CD14-positive monocyte (primary cell): ENCODE measurements at regions not wholly inside any gene's neighbourhood (a gene's known extent, or its start where the extent isn't known, plus 50 kb on each side); places are given as distances from the start of the nearest gene placed in this dataset.
"Not testable (repeated sequence)": the region's sequence is repeated elsewhere in the genome, so short reads cannot be mapped to it uniquely, and the experiment has no call there.

Experiments used
- DNase-seq, 3 donors: peaks; one replicate each; pipeline ENCODE4 v3.0.0-alpha.2; 2011 to 2022
- H2AFZ ChIP-seq: 2 replicates; pipeline ENCODE4 v1.6.0; 2012; ENCODE audit warnings: mild to moderate bottlenecking, low read depth, low read length, inconsistent platforms; ENCODE audit not compliant: insufficient read depth, poor library complexity, severe bottlenecking
- H3K27ac ChIP-seq, 2 donors: 1 replicate in 1 of 2; 2 replicates in 1 of 2; pipeline ENCODE4 v1.5.1; 2012 to 2013; ENCODE audit warnings: low read length in 2 of 2, control low read depth in 1 of 2, inconsistent platforms in 1 of 2, low read depth in 1 of 2, mild to moderate bottlenecking in 1 of 2
- H3K27me3 ChIP-seq, 2 donors: one replicate each; pipeline versions ENCODE4 v1.6.0 to v1.6.1; 2011 to 2013; ENCODE audit warnings: low read length in 2 of 2; ENCODE audit not compliant: control insufficient read depth in 2 of 2, insufficient read depth in 2 of 2
- H3K36me3 ChIP-seq, 2 donors: replicated peaks in 1 of 2; 1 replicate in 1 of 2; 2 replicates in 1 of 2; pipeline versions ENCODE4 v1.5.1 to v1.6.1; 2012 to 2013; ENCODE audit warnings: low read length in 2 of 2, control low read depth in 1 of 2, inconsistent platforms in 1 of 2, mild to moderate bottlenecking in 1 of 2; ENCODE audit not compliant: insufficient read depth in 2 of 2, control insufficient read depth in 1 of 2
- H3K4me1 ChIP-seq, 2 donors: 1 replicate in 1 of 2; 2 replicates in 1 of 2; pipeline versions ENCODE4 v1.5.1 to v1.6.1; 2012 to 2013; ENCODE audit warnings: low read length in 2 of 2, control low read depth in 1 of 2, inconsistent platforms in 1 of 2, mild to moderate bottlenecking in 1 of 2, moderate library complexity in 1 of 2; ENCODE audit not compliant: insufficient read depth in 2 of 2, control insufficient read depth in 1 of 2
- H3K4me2 ChIP-seq: replicated peaks from 2 replicates; pipeline ENCODE3; 2012; ENCODE audit warnings: low read length, moderate library complexity, mild to moderate bottlenecking; ENCODE audit not compliant: poor library complexity, severe bottlenecking; ENCODE audit errors: extremely low read depth
- H3K4me3 ChIP-seq, 3 experiments: fragments of 200-600 bp in 1 of 3; sonication (generic) in 1 of 3; replicated peaks in 1 of 3; 1 replicate in 2 of 3; 2 replicates in 1 of 3; pipeline ENCODE4 v1.5.1; 2011 to 2013; ENCODE audit warnings: low read length in 3 of 3, mild to moderate bottlenecking in 3 of 3, control low read depth in 2 of 3, low read depth in 2 of 3, inconsistent platforms in 1 of 3, moderate library complexity in 1 of 3
- H3K79me2 ChIP-seq: 2 replicates; pipeline ENCODE4 v1.6.0; 2012; ENCODE audit warnings: mild to moderate bottlenecking, control low read depth, inconsistent platforms, low read length, moderate library complexity; ENCODE audit not compliant: insufficient read depth
- H3K9ac ChIP-seq: 2 replicates; pipeline ENCODE4 v1.6.0; 2017; ENCODE audit warnings: low read length, mild to moderate bottlenecking; ENCODE audit not compliant: insufficient read depth, poor library complexity, severe bottlenecking
- H3K9me3 ChIP-seq, 2 donors: replicated peaks in 1 of 2; 1 replicate in 1 of 2; 2 replicates in 1 of 2; pipeline versions ENCODE4 v1.5.1 to v1.6.1; 2012 to 2013; ENCODE audit warnings: low read length in 2 of 2, control low read depth in 1 of 2; ENCODE audit not compliant: control insufficient read depth in 1 of 2, insufficient read depth in 1 of 2
- H4K20me1 ChIP-seq: 2 replicates; pipeline ENCODE4 v1.6.0; 2012; ENCODE audit warnings: mild to moderate bottlenecking, low read length, control low read depth, moderate library complexity; ENCODE audit not compliant: insufficient read depth
- H3K27ac Mint-ChIP-seq, 7 donors: one replicate each; pipeline ENCODE4 v1.8.0; 2020; ENCODE audit warnings: mild to moderate bottlenecking in 7 of 7, mixed read lengths in 7 of 7, moderate library complexity in 6 of 7, inconsistent platforms in 2 of 7
- H3K27me3 Mint-ChIP-seq, 3 donors: one replicate each; pipeline ENCODE4 v1.8.0; 2021 to 2022; ENCODE audit warnings: low read depth in 3 of 3, mild to moderate bottlenecking in 3 of 3, mixed read lengths in 3 of 3, moderate library complexity in 3 of 3, inconsistent platforms in 1 of 3
- H3K36me3 Mint-ChIP-seq, 2 donors: one replicate each; pipeline ENCODE4 v1.8.0; 2020; ENCODE audit warnings: mixed read lengths in 2 of 2, inconsistent platforms in 1 of 2, mild to moderate bottlenecking in 1 of 2
- H3K4me1 Mint-ChIP-seq: one replicate; pipeline ENCODE4 v1.8.0; 2020; ENCODE audit warnings: mild to moderate bottlenecking, mixed read lengths
- H3K4me3 Mint-ChIP-seq, 2 donors: one replicate each; pipeline ENCODE4 v1.8.0; 2020; ENCODE audit warnings: mild to moderate bottlenecking in 2 of 2, mixed read lengths in 2 of 2, moderate library complexity in 1 of 2
- H3K9me3 Mint-ChIP-seq, 7 donors: one replicate each; pipeline ENCODE4 v1.8.0; 2020 to 2022; ENCODE audit warnings: mixed read lengths in 7 of 7, mild to moderate bottlenecking in 6 of 7, moderate library complexity in 6 of 7, inconsistent platforms in 2 of 7
- CTCF ChIP-seq: fragments of 200-600 bp; IDR thresholded peaks from one replicate; pipeline ENCODE4 v1.8.0; 2022; ENCODE audit warnings: antibody characterized with exemption, mild to moderate bottlenecking
- WGBS: methylation state at CpG from one replicate; pipeline ENCODE4 v1.1.5; 2013; ENCODE audit warnings: missing lambda C conversion rate; ENCODE audit not compliant: insufficient coverage; 5-methylcytosine and 5-hydroxymethylcytosine counted together
- intact Hi-C, 2 donors: fragments of 100-400 bp; cut with micrococcal nuclease; formaldehyde crosslinking; loops; one replicate each; pipeline versions ENCODE4 v1.15.0 to v1.15.1; 2023

DNA sequence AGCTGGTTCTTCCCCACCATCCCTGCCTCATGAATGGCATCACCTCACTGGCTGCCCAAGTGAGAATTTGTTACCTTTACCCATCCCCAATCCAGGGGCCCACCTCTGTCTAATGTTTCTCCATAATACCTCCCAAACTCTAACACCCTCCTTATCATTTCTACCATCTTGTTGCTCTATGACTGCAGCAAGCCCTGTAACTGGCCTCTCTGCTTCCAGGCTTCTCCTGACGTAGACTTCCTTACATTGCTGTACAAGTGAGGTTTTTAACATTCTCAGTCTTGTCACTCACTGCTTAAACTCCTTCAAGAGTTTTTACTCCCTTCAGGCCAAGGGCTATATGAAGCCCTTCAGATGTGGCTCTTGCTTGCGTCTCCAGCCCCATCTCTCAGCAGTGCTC, 53.5 kb upstream of the KIF2A start:
- not testable (repeated sequence) for DNase-seq

DNA sequence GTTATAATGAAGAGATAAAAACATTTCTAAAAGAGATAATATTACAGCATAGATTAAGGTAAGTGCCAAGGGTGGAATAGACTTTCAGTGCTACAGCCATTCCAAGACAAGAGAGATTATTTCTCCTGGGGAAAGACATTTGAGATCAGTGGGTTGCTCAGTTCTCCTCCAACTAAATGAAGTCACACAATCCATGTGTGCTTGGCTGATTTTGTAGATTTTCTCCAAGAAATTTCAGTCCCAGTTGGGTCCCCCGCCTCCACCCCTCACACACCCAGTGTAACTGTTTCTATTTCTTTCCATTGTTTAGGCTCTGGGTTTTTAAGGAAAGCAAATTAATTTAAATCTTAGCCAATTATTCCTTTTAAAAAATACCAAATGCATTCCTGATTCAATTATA, 50.5 kb upstream of the KIF2A start:
- H3K36me3 ChIP-seq, H3K4me1 Mint-ChIP-seq, H3K27me3 ChIP-seq, H3K4me2 ChIP-seq, H3K27ac ChIP-seq, H2AFZ ChIP-seq, DNase-seq, H3K4me1 ChIP-seq, H3K36me3 Mint-ChIP-seq, H3K9ac ChIP-seq, H3K79me2 ChIP-seq, H3K4me3 Mint-ChIP-seq, H3K27ac Mint-ChIP-seq, H3K4me3 ChIP-seq, H3K27me3 Mint-ChIP-seq, H3K9me3 ChIP-seq, H4K20me1 ChIP-seq, intact Hi-C loops: not testable (repeated sequence)
- H3K9me3 Mint-ChIP-seq: peaks cover 0 to 14% (median 5%) of the 10 kb centered on the region in 7 donors
- WGBS: no CpG with 5 or more reads among the region's 1 CpG

More for the DNA sequence above, 53.5 kb upstream of the KIF2A start:
- H3K36me3 ChIP-seq, H3K4me2 ChIP-seq, H3K36me3 Mint-ChIP-seq, H3K4me3 Mint-ChIP-seq, H3K9ac ChIP-seq, H3K9me3 ChIP-seq, H3K27ac ChIP-seq, H2AFZ ChIP-seq, H3K4me1 ChIP-seq, H3K27me3 ChIP-seq, H3K4me1 Mint-ChIP-seq, intact Hi-C loops, H4K20me1 ChIP-seq, H3K27ac Mint-ChIP-seq, H3K27me3 Mint-ChIP-seq, H3K79me2 ChIP-seq, H3K4me3 ChIP-seq: not testable (repeated sequence)
- peaks cover 0 to 14% (median 5%) of the 10 kb centered on the region in 7 donors for H3K9me3 Mint-ChIP-seq
- WGBS: 93% methylated on average over 2 of the region's 2 CpGs

GRCh38 chr5:62256161-62257019, 49.6 kb upstream of the KIF2A start:
- no peak for TF ChIP-seq CTCF
- Histone ChIP-seq H3K4me1 (peaks cover 0 to 3% of the 10 kb centered on the region in 2 donors), H2AFZ (no peak overlapping the region), H3K4me2 (no peak overlapping the region), H3K27me3 (no peaks in the 10 kb centered on the region), H3K4me3 (no peak overlapping the region), H3K27ac (no peak overlapping the region), H3K9ac (no peak overlapping the region), H4K20me1 (no peaks in the 10 kb centered on the region), H3K79me2 (no peaks in the 10 kb centered on the region), H3K9me3 (no peaks in the 10 kb centered on the region), H3K36me3 (no peaks in the 10 kb centered on the region)
- Mint-ChIP-seq H3K4me3 (no peak overlapping the region), H3K4me1 (peaks cover 6% of the 10 kb centered on the region), H3K27ac (no peak overlapping the region), H3K9me3 (peaks cover 0 to 14% (median 5%) of the 10 kb centered on the region in 7 donors), H3K27me3 (peaks cover 0 to 2% (median 0%) of the 10 kb centered on the region in 3 donors), H3K36me3 (no peaks in the 10 kb centered on the region)
- DNase-seq: peak in 2 of 3 donors; percentile 7 to 14
- no CpG with 5 or more reads among the region's 8 CpGs for WGBS
- intact Hi-C loops: no loop called here
